Endothelial cell (in vitro differentiated cells): ENCODE measurements at regions not wholly inside any gene's neighbourhood (a gene's known extent, or its start where the extent isn't known, plus 50 kb on each side); places are given as distances from the start of the nearest gene placed in this dataset.

Source experiments
- DNase-seq: peaks from one replicate; pipeline ENCODE4 v3.0.0; 2021; ENCODE audit warnings: low spot score
- H3K27ac Mint-ChIP-seq: one replicate; pipeline ENCODE4 v1.8.0; 2021; ENCODE audit warnings: mixed read lengths, inconsistent platforms; ENCODE audit not compliant: unreplicated experiment
- H3K27me3 Mint-ChIP-seq: one replicate; pipeline ENCODE4 v1.8.0; 2021; ENCODE audit warnings: mild to moderate bottlenecking, moderate library complexity, mixed read lengths, inconsistent platforms; ENCODE audit not compliant: unreplicated experiment
- H3K36me3 Mint-ChIP-seq: one replicate; pipeline ENCODE4 v1.8.0; 2021; ENCODE audit warnings: mild to moderate bottlenecking, low read depth, mixed read lengths, inconsistent platforms; ENCODE audit not compliant: unreplicated experiment
- H3K4me1 Mint-ChIP-seq: one replicate; pipeline ENCODE4 v1.8.0; 2021; ENCODE audit warnings: mild to moderate bottlenecking, mixed read lengths, inconsistent platforms; ENCODE audit not compliant: unreplicated experiment
- H3K4me3 Mint-ChIP-seq: one replicate; pipeline ENCODE4 v1.8.0; 2021; ENCODE audit warnings: mild to moderate bottlenecking, mixed read lengths, inconsistent platforms; ENCODE audit not compliant: unreplicated experiment
- H3K9me3 Mint-ChIP-seq: one replicate; pipeline ENCODE4 v1.8.0; 2021; ENCODE audit warnings: mixed read lengths, inconsistent platforms; ENCODE audit not compliant: unreplicated experiment
- CTCF ChIP-seq: fragments of 200-600 bp; sonication (generic); IDR thresholded peaks from one replicate; pipeline ENCODE4 v1.5.0; 2021; ENCODE audit warnings: antibody characterized with exemption; ENCODE audit not compliant: unreplicated experiment

- TF ChIP-seq CTCF: no peak
- H3K9me3 Mint-ChIP-seq: no peaks in the 10 kb centered on the region
- peaks cover 2% of the 10 kb centered on the region for H3K27me3 Mint-ChIP-seq
- no peak overlapping the region for H3K27ac Mint-ChIP-seq
- no peaks in the 10 kb centered on the region for H3K36me3 Mint-ChIP-seq
- H3K4me1 Mint-ChIP-seq: peaks cover 4% of the 10 kb centered on the region
- H3K4me3 Mint-ChIP-seq: no peak overlapping the region
- no peak for DNase-seq
These were observed 164.9 kb downstream of the NR2F2 start for GRCh38 chr15:96495386-96495785.

- no peaks in the 10 kb centered on the region for H3K4me1 Mint-ChIP-seq
- TF ChIP-seq CTCF: no peak
- H3K27me3 Mint-ChIP-seq: no peaks in the 10 kb centered on the region
- no peak overlapping the region for H3K27ac Mint-ChIP-seq
- H3K36me3 Mint-ChIP-seq: no peaks in the 10 kb centered on the region
- no peaks in the 10 kb centered on the region for H3K9me3 Mint-ChIP-seq
- H3K4me3 Mint-ChIP-seq: no peak overlapping the region
- no peak for DNase-seq
These were observed 167.5 kb downstream of the NR2F2 start for GRCh38 chr15:96497951-96498350.

- Mint-ChIP-seq H3K27ac (no peak overlapping the region), H3K4me3 (no peak overlapping the region), H3K9me3 (no peaks in the 10 kb centered on the region), H3K4me1 (no peaks in the 10 kb centered on the region), H3K27me3 (no peaks in the 10 kb centered on the region), H3K36me3 (no peaks in the 10 kb centered on the region)
- no peak for TF ChIP-seq CTCF
- no peak for DNase-seq
These were observed 170.0 kb downstream of the NR2F2 start for GRCh38 chr15:96500508-96500907.

- no peak overlapping the region for H3K27ac Mint-ChIP-seq
- H3K4me1 Mint-ChIP-seq: no peaks in the 10 kb centered on the region
- no peaks in the 10 kb centered on the region for H3K9me3 Mint-ChIP-seq
- TF ChIP-seq CTCF: no peak
- DNase-seq: no peak
- H3K27me3 Mint-ChIP-seq: no peaks in the 10 kb centered on the region
- H3K36me3 Mint-ChIP-seq: no peaks in the 10 kb centered on the region
- no peak overlapping the region for H3K4me3 Mint-ChIP-seq
These were observed 170.9 kb downstream of the NR2F2 start for GRCh38 chr15:96501362-96501761.

GRCh38 chr15:96502196-96502595, 171.7 kb downstream of the NR2F2 start:
- no peak for TF ChIP-seq CTCF
- H3K9me3 Mint-ChIP-seq: no peaks in the 10 kb centered on the region
- DNase-seq: no peak
- H3K27ac Mint-ChIP-seq: no peak overlapping the region
- no peaks in the 10 kb centered on the region for H3K4me1 Mint-ChIP-seq
- no peaks in the 10 kb centered on the region for H3K27me3 Mint-ChIP-seq
- no peak overlapping the region for H3K4me3 Mint-ChIP-seq
- no peaks in the 10 kb centered on the region for H3K36me3 Mint-ChIP-seq
